ENCODE measurements at regions not wholly inside any gene's neighbourhood (a gene's known extent, or its start where the extent isn't known, plus 50 kb on each side); places are given as distances from the start of the nearest gene placed in this dataset.

DNA sequence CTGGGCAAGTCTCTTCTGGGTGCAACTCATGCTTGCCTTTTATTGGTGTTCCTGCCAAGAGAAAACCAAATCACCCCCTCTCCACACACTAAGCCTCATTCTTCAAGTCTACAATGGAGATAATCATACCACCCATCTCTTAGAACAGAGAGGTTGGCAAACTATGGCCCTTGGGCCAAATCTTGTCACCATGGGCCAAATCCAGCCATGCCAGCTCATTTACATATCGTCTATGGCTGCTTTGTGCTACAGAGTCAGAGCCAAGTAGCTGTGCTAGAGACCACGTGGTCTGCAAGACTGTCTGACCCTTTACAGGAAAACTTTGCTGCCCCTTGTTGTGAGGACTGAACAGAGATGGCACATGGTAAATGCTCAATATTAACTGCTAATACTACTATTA, 270.3 kb upstream of the PARD3B start:
- H3K9me3 ChIP-seq (ENCODE audit: control insufficient read depth, insufficient read depth, low read depth, low read length), result no peaks in the 10 kb centered on the region
- H3K4me1 ChIP-seq (ENCODE audit: control insufficient read depth, insufficient read depth, low read length), result no peaks in the 10 kb centered on the region
- H3K4me3 ChIP-seq (ENCODE audit: low read depth, low read length), result no peak overlapping the region
- TF ChIP-seq ZNF658 (tag by site-specific recombination; IDR thresholded peaks at IDR 0.05) (no peak), TRIM28 (IDR thresholded peaks at IDR 0.05; ENCODE audit: borderline replicate concordance, low read length) (no peak), ZNF768 (tag by site-specific recombination; IDR thresholded peaks at IDR 0.05) (no peak), ZNF324 (tag by site-specific recombination; IDR thresholded peaks at IDR 0.05) (no peak), BCL11B (tag by site-specific recombination; IDR thresholded peaks at IDR 0.05; ENCODE audit: low read depth) (no peak), ZNF701 (tag by site-specific recombination; IDR thresholded peaks at IDR 0.05) (no peak)
- H3K27ac ChIP-seq (ENCODE audit: extremely low read depth, low read depth, low read length), result no peak overlapping the region
- no peaks in the 10 kb centered on the region for H3K36me3 ChIP-seq (ENCODE audit: control insufficient read depth in 2 of 2, insufficient read depth in 1 of 2, low read length in 2 of 2)
- ChIA-PET POLR2A (no interaction called here), CTCF (interaction anchor here (2.5 kb wide), 1 partner anchor 15 kb away, joined by 9 read pairs; no protein-coding TSS in a partner anchor)

- no peak for TF ChIP-seq ZNF394 (tag by site-specific recombination; IDR thresholded peaks at IDR 0.05; ENCODE audit: borderline replicate concordance)
- TF ChIP-seq ZNF416 (tag by site-specific recombination; IDR thresholded peaks at IDR 0.05), result no peak
- Histone ChIP-seq H3K36me3 (ENCODE audit: control insufficient read depth in 2 of 2, insufficient read depth in 1 of 2, low read length in 2 of 2) (no peaks in the 10 kb centered on the region), H3K27ac (ENCODE audit: extremely low read depth, low read depth, low read length) (no peak overlapping the region), H3K4me1 (ENCODE audit: control insufficient read depth, insufficient read depth, low read length) (no peaks in the 10 kb centered on the region), H3K9me3 (ENCODE audit: control insufficient read depth, insufficient read depth, low read depth, low read length) (no peaks in the 10 kb centered on the region), H3K4me3 (ENCODE audit: low read depth, low read length) (no peak overlapping the region)
- CTCF ChIA-PET, result interaction anchor here (0.6 to 2.5 kb wide), 5 partner anchors 17 to 594 kb away, joined by 3 to 9 read pairs (median 3); no protein-coding TSS in a partner anchor
- POLR2A ChIA-PET, result no interaction called here
Measured at GRCh38 chr2:204277226-204277625, 268.0 kb upstream of the PARD3B start.

- no peaks in the 10 kb centered on the region for H3K9me3 ChIP-seq (ENCODE audit: control insufficient read depth, insufficient read depth, low read depth, low read length)
- ChIA-PET CTCF (interaction anchor here (0.9 kb wide), 1 partner anchor 100 kb away, joined by 3 read pairs; no protein-coding TSS in a partner anchor), POLR2A (no interaction called here)
- no peaks in the 10 kb centered on the region for H3K36me3 ChIP-seq (ENCODE audit: control insufficient read depth in 2 of 2, insufficient read depth in 1 of 2, low read length in 2 of 2)
- H3K27ac ChIP-seq (ENCODE audit: extremely low read depth, low read depth, low read length), result no peak overlapping the region
- TF ChIP-seq, protein P1, sequence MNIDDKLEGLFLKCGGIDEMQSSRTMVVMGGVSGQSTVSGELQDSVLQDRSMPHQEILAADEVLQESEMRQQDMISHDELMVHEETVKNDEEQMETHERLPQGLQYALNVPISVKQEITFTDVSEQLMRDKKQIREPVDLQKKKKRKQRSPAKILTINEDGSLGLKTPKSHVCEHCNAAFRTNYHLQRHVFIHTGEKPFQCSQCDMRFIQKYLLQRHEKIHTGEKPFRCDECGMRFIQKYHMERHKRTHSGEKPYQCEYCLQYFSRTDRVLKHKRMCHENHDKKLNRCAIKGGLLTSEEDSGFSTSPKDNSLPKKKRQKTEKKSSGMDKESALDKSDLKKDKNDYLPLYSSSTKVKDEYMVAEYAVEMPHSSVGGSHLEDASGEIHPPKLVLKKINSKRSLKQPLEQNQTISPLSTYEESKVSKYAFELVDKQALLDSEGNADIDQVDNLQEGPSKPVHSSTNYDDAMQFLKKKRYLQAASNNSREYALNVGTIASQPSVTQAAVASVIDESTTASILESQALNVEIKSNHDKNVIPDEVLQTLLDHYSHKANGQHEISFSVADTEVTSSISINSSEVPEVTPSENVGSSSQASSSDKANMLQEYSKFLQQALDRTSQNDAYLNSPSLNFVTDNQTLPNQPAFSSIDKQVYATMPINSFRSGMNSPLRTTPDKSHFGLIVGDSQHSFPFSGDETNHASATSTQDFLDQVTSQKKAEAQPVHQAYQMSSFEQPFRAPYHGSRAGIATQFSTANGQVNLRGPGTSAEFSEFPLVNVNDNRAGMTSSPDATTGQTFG (tag by site-specific recombination; IDR thresholded peaks at IDR 0.05; ENCODE audit: borderline replicate concordance), result no peak
- TF ChIP-seq ZNF341 (tag by site-specific recombination; IDR thresholded peaks at IDR 0.05; ENCODE audit: low read depth) (no peak), ZNF514 (tag by site-specific recombination; IDR thresholded peaks at IDR 0.05) (no peak)
- H3K4me1 ChIP-seq (ENCODE audit: control insufficient read depth, insufficient read depth, low read length), result 0 out of 2 replicates have a peak, but pooled peaks cover 2% of the 10 kb centered on the region
- H3K4me3 ChIP-seq (ENCODE audit: low read depth, low read length), result no peak overlapping the region
Measured at GRCh38 chr2:204278454-204278853, 266.8 kb upstream of the PARD3B start.

- H3K36me3 ChIP-seq (ENCODE audit: control insufficient read depth in 2 of 2, insufficient read depth in 1 of 2, low read length in 2 of 2), result no peaks in the 10 kb centered on the region
- TF ChIP-seq ZNF121 (tag by site-specific recombination; IDR thresholded peaks at IDR 0.05), result no peak
- no peak for TF ChIP-seq ZNF433 (tag by site-specific recombination; IDR thresholded peaks at IDR 0.05; ENCODE audit: low read depth)
- TF ChIP-seq ZNF571 (tag by site-specific recombination; IDR thresholded peaks at IDR 0.05), result no peak
- TF ChIP-seq ZNF157 (tag by site-specific recombination; IDR thresholded peaks at IDR 0.05), result no peak
- no peak for TF ChIP-seq ZFP69B (tag by site-specific recombination; IDR thresholded peaks at IDR 0.05)
- no peak for TF ChIP-seq ZNF677 (tag by site-specific recombination; IDR thresholded peaks at IDR 0.05)
- no peak for TF ChIP-seq ZNF10 (tag by site-specific recombination; IDR thresholded peaks at IDR 0.05)
- no peak for TF ChIP-seq ZNF791 (tag by site-specific recombination; IDR thresholded peaks at IDR 0.05)
- TF ChIP-seq ZNF776 (tag by site-specific recombination; IDR thresholded peaks at IDR 0.05; ENCODE audit: borderline replicate concordance), result no peak
- no peak for TF ChIP-seq SALL2 (tag by site-specific recombination; IDR thresholded peaks at IDR 0.05; ENCODE audit: borderline replicate concordance)
- no peak for TF ChIP-seq ZNF16 (tag by site-specific recombination; IDR thresholded peaks at IDR 0.05; ENCODE audit: low read depth)
- TF ChIP-seq, protein P2, sequence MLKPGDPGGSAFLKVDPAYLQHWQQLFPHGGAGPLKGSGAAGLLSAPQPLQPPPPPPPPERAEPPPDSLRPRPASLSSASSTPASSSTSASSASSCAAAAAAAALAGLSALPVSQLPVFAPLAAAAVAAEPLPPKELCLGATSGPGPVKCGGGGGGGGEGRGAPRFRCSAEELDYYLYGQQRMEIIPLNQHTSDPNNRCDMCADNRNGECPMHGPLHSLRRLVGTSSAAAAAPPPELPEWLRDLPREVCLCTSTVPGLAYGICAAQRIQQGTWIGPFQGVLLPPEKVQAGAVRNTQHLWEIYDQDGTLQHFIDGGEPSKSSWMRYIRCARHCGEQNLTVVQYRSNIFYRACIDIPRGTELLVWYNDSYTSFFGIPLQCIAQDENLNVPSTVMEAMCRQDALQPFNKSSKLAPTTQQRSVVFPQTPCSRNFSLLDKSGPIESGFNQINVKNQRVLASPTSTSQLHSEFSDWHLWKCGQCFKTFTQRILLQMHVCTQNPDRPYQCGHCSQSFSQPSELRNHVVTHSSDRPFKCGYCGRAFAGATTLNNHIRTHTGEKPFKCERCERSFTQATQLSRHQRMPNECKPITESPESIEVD (tag by site-specific recombination; IDR thresholded peaks at IDR 0.05), result no peak
- no peak for TF ChIP-seq IKZF3 (tag by site-specific recombination; IDR thresholded peaks at IDR 0.05)
- TF ChIP-seq KLF8 (tag by site-specific recombination; IDR thresholded peaks at IDR 0.05), result no peak
- H3K4me1 ChIP-seq (ENCODE audit: control insufficient read depth, insufficient read depth, low read length), result 0 out of 2 replicates have a peak, but pooled peaks cover 2% of the 10 kb centered on the region
- CTCF ChIA-PET, result no interaction called here
- no peak overlapping the region for H3K27ac ChIP-seq (ENCODE audit: extremely low read depth, low read depth, low read length)
- no peaks in the 10 kb centered on the region for H3K9me3 ChIP-seq (ENCODE audit: control insufficient read depth, insufficient read depth, low read depth, low read length)
- H3K4me3 ChIP-seq (ENCODE audit: low read depth, low read length), result no peak overlapping the region
- POLR2A ChIA-PET, result no interaction called here
Measured at GRCh38 chr2:204279819-204280218, 265.5 kb upstream of the PARD3B start.

Data from HEK293 (cell line).